Ovary (tissue), 7 donors: ENCODE measurements at regions not wholly inside any gene's neighbourhood (a gene's known extent, or its start where the extent isn't known, plus 50 kb on each side); places are given as distances from the start of the nearest gene placed in this dataset.

ENCODE experiments used
- DNase-seq, 5 donors: peaks; one replicate each; pipeline ENCODE4 v3.0.0-alpha.2; 2019 to 2020
- H3K27ac ChIP-seq, 2 donors: fragments of 200-600 bp; one replicate each; pipeline versions ENCODE4 v1.5.1 to v1.8.0; 2019 to 2022
- H3K27me3 ChIP-seq: fragments of 200-600 bp; one replicate; pipeline ENCODE4 v1.8.0; 2022
- H3K36me3 ChIP-seq: fragments of 200-600 bp; sonication (generic); one replicate; pipeline ENCODE4 v1.5.1; 2019
- H3K4me1 ChIP-seq: one replicate; pipeline ENCODE4 v1.8.1; 2013; ENCODE audit warnings: mild to moderate bottlenecking, moderate library complexity; ENCODE audit not compliant: insufficient read depth
- H3K4me3 ChIP-seq: fragments of 200-600 bp; sonication (generic); one replicate; pipeline ENCODE4 v1.5.1; 2017
- H3K9me3 ChIP-seq, 2 donors: fragments of 200-600 bp in 1 of 2; sonication (generic) in 1 of 2; one replicate each; pipeline versions ENCODE4 v1.5.1 to v1.8.1; 2013 to 2019; ENCODE audit warnings: mild to moderate bottlenecking in 1 of 2, moderate library complexity in 1 of 2
- EP300 ChIP-seq: sonication (generic); formaldehyde crosslinking; IDR thresholded peaks from one replicate; pipeline ENCODE4 v1.6.1; 2017; ENCODE audit warnings: antibody characterized with exemption
- POLR2A ChIP-seq: fragments of 450-650 bp; IDR thresholded peaks from one replicate; pipeline ENCODE4 v1.6.1; 2017; ENCODE audit warnings: antibody characterized with exemption, mild to moderate bottlenecking, moderate library complexity
- WGBS, 3 donors: extraction: QIAGEN DNeasy Blood & Tissue Kit in 1 of 3; methylation state at CpG; one replicate each; pipeline versions ENCODE4 v1.1.5 to v1.1.7; 2013 to 2017; 5-methylcytosine and 5-hydroxymethylcytosine counted together
- intact Hi-C, 4 donors: fragments of 100-400 bp; cut with DNase I; formaldehyde crosslinking; loops; one replicate each; pipeline versions ENCODE4 v1.11.0 to v1.15.1; 2022 to 2023
- TF ChIP-seq, protein P1 (sequence below), 3 donors: fragments of 450-650 bp in 2 of 3; fragments of 200-600 bp in 1 of 3; IDR thresholded peaks; one replicate each; pipeline versions ENCODE4 v1.5.1 to v1.8.0; 2016 to 2022; ENCODE audit warnings: antibody characterized with exemption in 3 of 3, mild to moderate bottlenecking in 1 of 3
- donor health status: DM: no; HTN: no; CAD: no; lungs with moderate emphysema.
- donor health status: DM: no; HTN: no; CAD: no.
- donor health status: Bipolar disorder and iron deficiency.
- donor health status: DM: no; HTN: no; CAD: no.
- donor health status: DM: yes; HTN: yes; CAD: no.

DNA sequence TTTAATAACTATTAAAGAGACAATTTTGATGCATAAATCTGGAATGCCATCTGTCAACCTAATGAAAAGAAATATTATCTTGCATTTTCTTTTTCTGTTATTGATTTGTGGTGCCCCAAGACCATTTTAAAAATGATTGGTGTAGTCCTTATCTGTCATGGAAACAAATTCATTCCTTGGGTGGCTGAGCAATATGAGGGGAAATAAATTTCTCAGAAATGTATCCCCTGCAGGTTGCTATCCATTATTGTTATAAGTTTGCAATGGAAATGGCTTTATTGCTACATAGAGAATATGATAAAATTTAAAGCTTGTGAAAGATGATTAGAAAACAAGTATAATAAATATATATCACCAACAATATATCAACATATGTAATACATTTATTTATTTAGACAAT is 607.0 kb downstream of the DNAJB9 start:
- H3K27ac ChIP-seq: no peak overlapping the region
- intact Hi-C loops: no loop called here
- TF ChIP-seq, protein P1, sequence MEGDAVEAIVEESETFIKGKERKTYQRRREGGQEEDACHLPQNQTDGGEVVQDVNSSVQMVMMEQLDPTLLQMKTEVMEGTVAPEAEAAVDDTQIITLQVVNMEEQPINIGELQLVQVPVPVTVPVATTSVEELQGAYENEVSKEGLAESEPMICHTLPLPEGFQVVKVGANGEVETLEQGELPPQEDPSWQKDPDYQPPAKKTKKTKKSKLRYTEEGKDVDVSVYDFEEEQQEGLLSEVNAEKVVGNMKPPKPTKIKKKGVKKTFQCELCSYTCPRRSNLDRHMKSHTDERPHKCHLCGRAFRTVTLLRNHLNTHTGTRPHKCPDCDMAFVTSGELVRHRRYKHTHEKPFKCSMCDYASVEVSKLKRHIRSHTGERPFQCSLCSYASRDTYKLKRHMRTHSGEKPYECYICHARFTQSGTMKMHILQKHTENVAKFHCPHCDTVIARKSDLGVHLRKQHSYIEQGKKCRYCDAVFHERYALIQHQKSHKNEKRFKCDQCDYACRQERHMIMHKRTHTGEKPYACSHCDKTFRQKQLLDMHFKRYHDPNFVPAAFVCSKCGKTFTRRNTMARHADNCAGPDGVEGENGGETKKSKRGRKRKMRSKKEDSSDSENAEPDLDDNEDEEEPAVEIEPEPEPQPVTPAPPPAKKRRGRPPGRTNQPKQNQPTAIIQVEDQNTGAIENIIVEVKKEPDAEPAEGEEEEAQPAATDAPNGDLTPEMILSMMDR (IDR thresholded peaks at IDR 0.05): no peak
- TF ChIP-seq POLR2A: no peak
- no peak for TF ChIP-seq EP300
- no peaks in the 10 kb centered on the region for H3K9me3 ChIP-seq
- H3K27me3 ChIP-seq: no peaks in the 10 kb centered on the region
- no peaks in the 10 kb centered on the region for H3K36me3 ChIP-seq
- no peaks in the 10 kb centered on the region for H3K4me1 ChIP-seq
- H3K4me3 ChIP-seq: no peak overlapping the region
- no peak for DNase-seq

DNA sequence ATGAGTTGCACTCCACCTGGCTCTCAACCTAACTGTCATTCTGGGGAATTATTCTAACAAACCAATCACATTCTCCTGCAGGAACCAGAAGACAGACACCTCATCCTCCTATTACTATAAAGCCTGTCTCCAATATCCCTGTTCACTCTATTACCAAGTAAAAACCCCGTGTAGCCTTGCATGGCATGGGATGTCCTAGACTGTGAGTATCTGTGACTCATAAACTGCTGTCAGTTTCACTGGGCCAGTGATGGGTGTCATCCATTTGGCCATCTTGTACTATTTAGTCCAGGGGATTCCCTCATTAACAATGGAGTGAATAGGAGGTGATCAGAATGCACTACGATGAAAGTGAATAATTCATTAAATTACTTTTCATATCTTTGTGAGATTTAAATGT is 608.7 kb downstream of the DNAJB9 start:
- DNase-seq: no peak
- 82 to 92% (median 89%) methylated on average over 2 of the region's 2 CpGs for WGBS, 3 donors
- Histone ChIP-seq H3K27ac (no peak overlapping the region), H3K9me3 (no peaks in the 10 kb centered on the region), H3K27me3 (no peaks in the 10 kb centered on the region), H3K4me1 (no peaks in the 10 kb centered on the region), H3K36me3 (no peaks in the 10 kb centered on the region), H3K4me3 (no peak overlapping the region)
- intact Hi-C loops: no loop called here
- TF ChIP-seq EP300: no peak
- TF ChIP-seq, protein P1 (IDR thresholded peaks at IDR 0.05): no peak
- no peak for TF ChIP-seq POLR2A

DNA sequence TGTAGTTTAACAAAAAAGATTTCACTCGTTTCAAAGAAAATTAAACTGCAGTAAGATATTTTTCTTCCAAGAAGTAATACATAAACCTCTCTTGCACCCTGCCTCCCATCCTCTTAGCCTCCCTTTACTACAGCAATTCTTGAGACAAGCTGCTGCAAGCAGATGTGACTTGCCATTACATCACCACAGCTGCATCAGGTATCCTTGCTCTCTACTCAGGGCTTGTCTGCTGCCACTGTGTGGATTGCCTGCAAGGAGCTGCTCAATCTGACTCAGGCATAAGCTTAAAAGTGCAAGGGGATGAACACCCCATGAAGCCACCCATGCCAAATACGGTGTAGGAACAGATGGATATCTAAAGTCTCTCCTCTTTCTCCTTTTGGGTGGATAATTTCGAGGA is 609.9 kb downstream of the DNAJB9 start:
- TF ChIP-seq EP300 (no peak), POLR2A (no peak)
- TF ChIP-seq, protein P1 (IDR thresholded peaks at IDR 0.05): no peak
- Histone ChIP-seq H3K4me3 (no peak overlapping the region), H3K4me1 (no peaks in the 10 kb centered on the region), H3K9me3 (no peaks in the 10 kb centered on the region), H3K27ac (no peak overlapping the region), H3K36me3 (no peaks in the 10 kb centered on the region), H3K27me3 (no peaks in the 10 kb centered on the region)
- no peak for DNase-seq
- WGBS, 3 donors: 72 to 78% (median 75%) methylated on average over 3 of the region's 3 CpGs
- intact Hi-C loops: no loop called here

DNA sequence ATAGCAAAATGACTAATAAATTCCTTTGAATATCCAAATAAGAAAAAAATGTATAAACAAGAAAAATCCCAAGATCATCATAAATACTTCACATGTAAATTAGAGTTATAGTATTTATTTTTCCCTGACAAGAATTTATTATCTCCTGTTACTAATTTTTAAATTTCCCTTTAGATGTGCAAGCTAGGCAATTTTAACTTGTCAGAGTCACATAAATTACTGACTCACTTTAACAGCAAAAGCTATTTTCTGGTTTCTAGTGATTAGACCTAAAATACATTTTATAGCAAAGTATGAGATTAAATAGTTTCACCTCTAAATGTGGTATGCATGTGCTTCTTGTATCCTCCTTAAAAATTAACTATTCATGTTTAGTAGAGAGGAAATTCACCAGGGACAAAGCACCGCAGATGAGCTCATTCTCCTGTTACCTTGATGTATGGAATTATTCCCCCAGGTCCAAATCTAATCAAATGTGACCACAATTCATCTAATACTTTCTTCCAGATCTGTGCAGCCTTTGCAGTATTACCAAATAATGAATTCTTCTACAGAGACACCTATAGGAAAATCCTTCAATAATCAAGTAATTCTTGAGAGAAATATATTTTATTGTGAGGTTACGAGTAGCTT is 621.2 kb downstream of the DNAJB9 start:
- intact Hi-C loops: no loop called here
- H3K27me3 ChIP-seq: no peaks in the 10 kb centered on the region
- no peak overlapping the region for H3K27ac ChIP-seq
- H3K4me1 ChIP-seq: no peaks in the 10 kb centered on the region
- H3K9me3 ChIP-seq: no peaks in the 10 kb centered on the region
- H3K36me3 ChIP-seq: no peaks in the 10 kb centered on the region
- TF ChIP-seq, protein P1 (IDR thresholded peaks at IDR 0.05): no peak
- no peak for TF ChIP-seq EP300
- no peak for TF ChIP-seq POLR2A
- DNase-seq: no peak
- 68 to 73% (median 73%) methylated on average over 2 of the region's 2 CpGs for WGBS, 3 donors
- no peak overlapping the region for H3K4me3 ChIP-seq
